Gastrocnemius medialis (tissue), 4 donors: ENCODE measurements at regions not wholly inside any gene's neighbourhood (a gene's known extent, or its start where the extent isn't known, plus 50 kb on each side); places are given as distances from the start of the nearest gene placed in this dataset.

Source experiments
- ATAC-seq, 2 donors: fragments of 150-250 bp; one replicate each; pipeline ENCODE4 v1.9.1; 2016
- DNase-seq, 2 donors: peaks; one replicate each; pipeline ENCODE4 v3.0.0-alpha.2; 2019
- H3K27ac ChIP-seq, 4 donors: fragments of 200-600 bp; sonication (generic); 1 replicate in 1 of 4; 2 replicates in 3 of 4; pipeline ENCODE4 v1.5.1; 2016 to 2018; ENCODE audit warnings: mild to moderate bottlenecking in 2 of 4, moderate library complexity in 1 of 4
- H3K27me3 ChIP-seq, 3 donors: fragments of 200-600 bp; sonication (generic) in 2 of 3; 1 replicate in 1 of 3; 2 replicates in 2 of 3; pipeline versions ENCODE4 v1.5.1 to v1.6.0; 2016 to 2019; ENCODE audit warnings: mild to moderate bottlenecking in 1 of 3, moderate library complexity in 1 of 3
- H3K36me3 ChIP-seq, 2 donors: fragments of 200-600 bp; sonication (generic) in 1 of 2; one replicate each; pipeline ENCODE4 v1.5.1; 2017 to 2018
- H3K4me1 ChIP-seq, 2 donors: fragments of 200-600 bp; sonication (generic) in 1 of 2; one replicate each; pipeline ENCODE4 v1.5.1; 2016 to 2017; ENCODE audit warnings: mild to moderate bottlenecking in 2 of 2
- H3K4me3 ChIP-seq, 4 donors: fragments of 200-600 bp; sonication (generic) in 3 of 4; 1 replicate in 1 of 4; 2 replicates in 3 of 4; pipeline ENCODE4 v1.5.1; 2016 to 2019; ENCODE audit warnings: mild to moderate bottlenecking in 2 of 4
- H3K9me3 ChIP-seq, 3 donors: fragments of 200-600 bp; sonication (generic) in 2 of 3; 1 replicate in 1 of 3; 2 replicates in 2 of 3; pipeline ENCODE4 v1.5.1; 2016 to 2019
- POLR2A ChIP-seq, 2 donors: fragments of 450-650 bp; IDR thresholded peaks; one replicate each; pipeline ENCODE4 v1.6.1; 2017; ENCODE audit warnings: antibody characterized with exemption in 2 of 2, mild to moderate bottlenecking in 2 of 2, moderate library complexity in 2 of 2
- in situ Hi-C, 4 donors: fragments of 200-750 bp; cut with MboI; loops; one replicate each; pipeline versions ENCODE4 v1.15.0 to v1.8.0; 2017; ENCODE audit warnings: low sequenced_read_pairs in 4 of 4
- intact Hi-C: fragments of 100-400 bp; cut with DNase I; formaldehyde crosslinking; loops from one replicate; pipeline ENCODE4 v1.15.1; 2023; ENCODE audit warnings: low total_unique reads
- TF ChIP-seq, protein P1 (sequence below), 5 experiments: fragments of 450-650 bp in 3 of 5; fragments of 200-600 bp in 2 of 5; sonication (generic) in 2 of 5; IDR thresholded peaks in 4 of 5; conservative IDR thresholded peaks in 1 of 5; 1 replicate in 4 of 5; 2 replicates in 1 of 5; pipeline ENCODE4 v1.5.1; 2016 to 2019; ENCODE audit warnings: antibody characterized with exemption in 5 of 5, mild to moderate bottlenecking in 3 of 5, moderate library complexity in 3 of 5

GRCh38 chr2:5467178-5467905, 224.8 kb upstream of the SOX11 start:
- TF ChIP-seq, protein P1, sequence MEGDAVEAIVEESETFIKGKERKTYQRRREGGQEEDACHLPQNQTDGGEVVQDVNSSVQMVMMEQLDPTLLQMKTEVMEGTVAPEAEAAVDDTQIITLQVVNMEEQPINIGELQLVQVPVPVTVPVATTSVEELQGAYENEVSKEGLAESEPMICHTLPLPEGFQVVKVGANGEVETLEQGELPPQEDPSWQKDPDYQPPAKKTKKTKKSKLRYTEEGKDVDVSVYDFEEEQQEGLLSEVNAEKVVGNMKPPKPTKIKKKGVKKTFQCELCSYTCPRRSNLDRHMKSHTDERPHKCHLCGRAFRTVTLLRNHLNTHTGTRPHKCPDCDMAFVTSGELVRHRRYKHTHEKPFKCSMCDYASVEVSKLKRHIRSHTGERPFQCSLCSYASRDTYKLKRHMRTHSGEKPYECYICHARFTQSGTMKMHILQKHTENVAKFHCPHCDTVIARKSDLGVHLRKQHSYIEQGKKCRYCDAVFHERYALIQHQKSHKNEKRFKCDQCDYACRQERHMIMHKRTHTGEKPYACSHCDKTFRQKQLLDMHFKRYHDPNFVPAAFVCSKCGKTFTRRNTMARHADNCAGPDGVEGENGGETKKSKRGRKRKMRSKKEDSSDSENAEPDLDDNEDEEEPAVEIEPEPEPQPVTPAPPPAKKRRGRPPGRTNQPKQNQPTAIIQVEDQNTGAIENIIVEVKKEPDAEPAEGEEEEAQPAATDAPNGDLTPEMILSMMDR (IDR thresholded peaks at IDR 0.05 in 4 of 5, conservative IDR thresholded peaks at IDR 0.05 in 1 of 5) = no peak
- TF ChIP-seq POLR2A (IDR thresholded peaks at IDR 0.05) = no peak
- no peaks in the 10 kb centered on the region for H3K4me1 ChIP-seq
- no peak overlapping the region for H3K27ac ChIP-seq
- DNase-seq (no peak), ATAC-seq (no peak)
- in situ Hi-C loops (no loop called here), intact Hi-C loops (no loop called here)
- no peaks in the 10 kb centered on the region for H3K27me3 ChIP-seq
- H3K36me3 ChIP-seq = no peaks in the 10 kb centered on the region
- H3K4me3 ChIP-seq = no peak overlapping the region
- no peaks in the 10 kb centered on the region for H3K9me3 ChIP-seq

- Histone ChIP-seq H3K27ac (no peak overlapping the region), H3K4me3 (no peak overlapping the region), H3K9me3 (no peaks in the 10 kb centered on the region), H3K36me3 (no peaks in the 10 kb centered on the region), H3K27me3 (no peaks in the 10 kb centered on the region), H3K4me1 (no peaks in the 10 kb centered on the region)
- ATAC-seq (no peak), DNase-seq (no peak)
- intact Hi-C loops = no loop called here
- in situ Hi-C loops = no loop called here
- TF ChIP-seq, protein P1 (IDR thresholded peaks at IDR 0.05 in 4 of 5, conservative IDR thresholded peaks at IDR 0.05 in 1 of 5) = no peak
- TF ChIP-seq POLR2A (IDR thresholded peaks at IDR 0.05) = no peak
These were observed 219.5 kb upstream of the SOX11 start for GRCh38 chr2:5472673-5473072.

DNA sequence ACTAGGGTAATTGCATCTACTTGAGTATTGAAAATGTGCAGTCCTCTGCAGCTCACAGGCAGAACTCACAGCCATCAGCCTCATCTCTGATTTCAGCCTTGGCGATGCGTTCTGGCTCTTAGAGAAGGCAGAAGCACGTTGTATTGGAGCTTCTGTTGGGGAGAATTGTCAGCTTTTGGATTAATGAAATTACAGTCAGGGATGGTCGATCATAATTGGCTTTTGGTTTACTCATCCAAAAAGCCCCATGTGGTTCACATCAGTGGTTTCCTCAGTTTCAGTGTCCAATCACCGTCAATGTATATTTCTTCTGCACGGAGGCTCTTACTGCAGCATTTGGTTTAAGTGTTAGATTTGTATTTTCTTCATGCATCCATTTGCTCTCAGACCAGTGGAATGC, 218.5 kb upstream of the SOX11 start:
- intact Hi-C loops = no loop called here
- in situ Hi-C loops = no loop called here
- ATAC-seq = no peak
- Histone ChIP-seq H3K9me3 (no peaks in the 10 kb centered on the region), H3K27me3 (no peaks in the 10 kb centered on the region), H3K4me3 (no peak overlapping the region), H3K36me3 (no peaks in the 10 kb centered on the region), H3K4me1 (no peaks in the 10 kb centered on the region), H3K27ac (no peak overlapping the region)
- no peak for DNase-seq
- no peak for TF ChIP-seq POLR2A (IDR thresholded peaks at IDR 0.05)
- TF ChIP-seq, protein P1 (IDR thresholded peaks at IDR 0.05 in 4 of 5, conservative IDR thresholded peaks at IDR 0.05 in 1 of 5) = no peak

DNA sequence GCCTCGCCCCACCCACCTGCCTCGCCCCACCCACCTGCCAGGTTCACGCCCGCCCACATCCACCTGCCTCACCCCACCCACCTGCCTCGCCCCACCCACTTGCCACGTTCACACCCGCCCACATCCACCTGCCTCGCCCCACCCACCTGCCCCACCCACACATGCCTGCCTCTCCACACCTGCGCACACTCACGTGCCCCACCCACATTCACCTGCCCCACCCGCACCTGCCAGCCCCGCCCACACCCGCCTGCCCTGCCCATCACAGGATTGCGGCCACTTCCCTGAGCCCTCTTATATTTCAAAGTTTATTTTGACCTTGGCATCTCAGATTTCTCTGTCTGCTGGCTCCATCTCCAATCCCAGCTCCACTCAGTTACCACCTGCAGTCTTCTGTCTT, 217.5 kb upstream of the SOX11 start:
- no peaks in the 10 kb centered on the region for H3K9me3 ChIP-seq
- no peak for TF ChIP-seq POLR2A (IDR thresholded peaks at IDR 0.05)
- TF ChIP-seq, protein P1 (IDR thresholded peaks at IDR 0.05 in 4 of 5, conservative IDR thresholded peaks at IDR 0.05 in 1 of 5) = no peak
- intact Hi-C loops = no loop called here
- no peaks in the 10 kb centered on the region for H3K4me1 ChIP-seq
- in situ Hi-C loops = no loop called here
- H3K27me3 ChIP-seq = no peaks in the 10 kb centered on the region
- no peaks in the 10 kb centered on the region for H3K36me3 ChIP-seq
- no peak for ATAC-seq
- DNase-seq = no peak
- no peak overlapping the region for H3K4me3 ChIP-seq
- H3K27ac ChIP-seq = no peak overlapping the region
